HepG2 (cell line): ENCODE measurements at regions not wholly inside any gene's neighbourhood (a gene's known extent, or its start where the extent isn't known, plus 50 kb on each side); places are given as distances from the start of the nearest gene placed in this dataset.
A peak's percentile ranks its signal among the peaks of the same experiment; 100 is the strongest.

Experiments
- ATAC-seq: fragments of 200-7000 bp; cut with Tn5 transposase; 3 replicates; pipeline ENCODE4 v1.9.1; 2020; ENCODE audit warnings: mild to moderate bottlenecking, moderate library complexity
- BruUV-seq: library from RNA; stranded (reverse); fragments of 400-500 nt; replicated peaks from 2 replicates; lab custom pipeline; 2021; lab: Mats Ljungman, UMichigan
- CTCF ChIA-PET: fragments of 300-600 bp; formaldehyde crosslinking; extraction: SDS; loops from one replicate; lab custom pipeline; 2021; ENCODE audit warnings: low total read pairs, inconsistent platforms, low intra/inter-chr PET ratio; lab: Yijun Ruan, JAX
- POLR2A ChIA-PET: fragments of 350-600 bp; sonication (Branson Sonifier 250); formaldehyde crosslinking; loops from one replicate; lab custom pipeline; 2020; ENCODE audit warnings: antibody characterized with exemption, inconsistent platforms; lab: Yijun Ruan, JAX
- DNase-seq: peaks from one replicate; pipeline ENCODE4 v3.0.0-alpha.2; 2015; ENCODE audit warnings: low spot score
- FAIRE-seq: peaks from 3 replicates; lab custom pipeline; 2011; peaks lifted over from hg19 to GRCh38; lab: Jason Lieb, UNC
- H2AFZ ChIP-seq: one replicate; pipeline ENCODE4 v1.6.1; 2011; ENCODE audit warnings: low read length, inconsistent platforms
- H3K27ac ChIP-seq: fragments of 300-600 bp; 3 replicates; pipeline ENCODE4 v1.8.0; 2011; ENCODE audit warnings: mixed run types, mild to moderate bottlenecking, mixed read lengths, low read length, inconsistent platforms; ENCODE audit not compliant: insufficient read depth; ENCODE audit errors: extremely low read length
- H3K27me3 ChIP-seq, 2 experiments: fragments of 200-600 bp in 1 of 2; 2 replicates in 1 of 2; 3 replicates in 1 of 2; pipeline versions ENCODE4 v1.6.0 to v1.8.0; 2011; ENCODE audit warnings: low read length in 2 of 2, mild to moderate bottlenecking in 2 of 2, moderate library complexity in 2 of 2, inconsistent platforms in 1 of 2; ENCODE audit not compliant: insufficient read depth in 2 of 2, control insufficient read depth in 1 of 2
- H3K36me3 ChIP-seq, 2 experiments: fragments of 200-600 bp in 1 of 2; replicated peaks in 1 of 2; 2 replicates in 1 of 2; 3 replicates in 1 of 2; pipeline versions ENCODE4 v1.5.1 to v1.8.0; 2011; ENCODE audit warnings: low read length in 2 of 2, inconsistent platforms in 1 of 2; ENCODE audit not compliant: insufficient read depth in 2 of 2, control insufficient read depth in 1 of 2
- H3K4me1 ChIP-seq: 2 replicates; pipeline ENCODE4 v1.5.1; 2012; ENCODE audit warnings: low read length, inconsistent platforms; ENCODE audit not compliant: insufficient read depth
- H3K4me2 ChIP-seq: 2 replicates; pipeline ENCODE4 v1.6.0; 2011; ENCODE audit warnings: low read depth, low read length, inconsistent platforms
- H3K4me3 ChIP-seq, 3 experiments: fragments of 200-600 bp in 1 of 3; sonication (generic), shearing (Covaris generic) in 1 of 3; replicated peaks in 1 of 3; 2 replicates each; pipeline ENCODE4 v1.5.1; 2011 to 2016; ENCODE audit warnings: low read length in 3 of 3, inconsistent platforms in 2 of 3, low read depth in 2 of 3, mild to moderate bottlenecking in 2 of 3, control low read depth in 1 of 3, mixed read lengths in 1 of 3; ENCODE audit not compliant: insufficient read depth in 1 of 3
- H3K79me2 ChIP-seq: one replicate; pipeline ENCODE4 v1.6.1; 2011; ENCODE audit warnings: low read length, inconsistent platforms; ENCODE audit not compliant: insufficient read depth
- H3K9ac ChIP-seq: 2 replicates; pipeline ENCODE4 v1.6.0; 2011; ENCODE audit warnings: mild to moderate bottlenecking, low read depth, low read length, inconsistent platforms; ENCODE audit not compliant: insufficient read depth
- H3K9me3 ChIP-seq: 2 replicates; pipeline ENCODE4 v1.5.1; 2012; ENCODE audit warnings: mild to moderate bottlenecking, low read length
- H4K20me1 ChIP-seq: 2 replicates; pipeline ENCODE4 v1.6.0; 2011; ENCODE audit warnings: inconsistent platforms, mild to moderate bottlenecking, low read length, moderate library complexity; ENCODE audit not compliant: insufficient read depth
- DNMT3B ChIP-seq: conservative IDR thresholded peaks from 2 replicates; pipeline ENCODE4 v1.6.1; 2016; ENCODE audit warnings: missing biosample characterization, control low read depth
- MYNN ChIP-seq: sonication (generic); formaldehyde crosslinking; IDR thresholded peaks from 2 replicates; pipeline ENCODE4 v1.4.0; 2020; ENCODE audit warnings: mild to moderate bottlenecking, low read depth, missing genetic modification reagents
- NR2F2 ChIP-seq: IDR thresholded peaks from 2 replicates; pipeline ENCODE4 v1.6.1; 2012; ENCODE audit warnings: low read depth, inconsistent platforms, borderline replicate concordance
- ZNF354B ChIP-seq: sonication (generic); formaldehyde crosslinking; IDR thresholded peaks from 2 replicates; pipeline ENCODE4 v1.8.0; 2022; ENCODE audit warnings: mild to moderate bottlenecking, missing genetic modification reagents
- WGBS: methylation state at CpG from one replicate; pipeline ENCODE4 v1.1.6; 2017; ENCODE audit warnings: low lambda C conversion rate; 5-methylcytosine and 5-hydroxymethylcytosine counted together
- in situ Hi-C: cut with HindIII; loops from 2 replicates; pipeline ENCODE4 v1.10.0; 2017; ENCODE audit warnings: low pct_unique_long_range_greater_than_20kb; ENCODE audit not compliant: extremely low pct_ligation_motif_present
- intact Hi-C: fragments of 100-400 bp; cut with micrococcal nuclease; formaldehyde crosslinking; loops from one replicate; pipeline ENCODE4 v1.10.0; 2022; ENCODE audit not compliant: unreplicated experiment
- TF ChIP-seq, protein P1 (sequence below), 2 experiments: sonication (generic) in 1 of 2; formaldehyde crosslinking in 1 of 2; IDR thresholded peaks; 2 replicates each; pipeline versions ENCODE4 v1.5.1 to v1.6.1; 2011 to 2020; ENCODE audit warnings: borderline replicate concordance in 1 of 2, low read depth in 1 of 2, low read length in 1 of 2, mild to moderate bottlenecking in 1 of 2, missing genetic modification reagents in 1 of 2, moderate library complexity in 1 of 2

DNA sequence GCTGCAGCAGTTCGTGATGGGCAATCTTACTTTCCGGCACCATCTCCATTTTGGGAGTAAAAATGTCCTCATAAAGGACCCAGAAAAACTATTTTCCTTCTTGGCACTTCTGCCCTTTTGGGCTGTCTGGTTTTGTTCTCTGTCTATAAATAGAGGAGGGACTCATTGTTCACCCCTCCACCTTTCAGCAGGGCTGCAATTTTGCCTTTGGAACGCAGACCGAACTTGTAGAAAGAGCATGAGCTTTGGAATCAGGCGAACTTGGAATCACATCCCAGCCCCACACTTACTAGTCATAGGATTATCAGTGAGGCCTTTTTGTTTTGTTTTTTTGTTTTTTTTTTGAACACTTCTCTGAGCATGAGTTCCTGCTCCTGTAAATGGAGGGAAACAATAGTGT is 178.1 kb upstream of the IL12B start:
- Histone ChIP-seq H3K4me3 (no peak overlapping the region), H3K4me1 (no peaks in the 10 kb centered on the region), H3K36me3 (no peaks in the 10 kb centered on the region), H3K27me3 (no peaks in the 10 kb centered on the region), H3K27ac (no peak overlapping the region), H3K9me3 (no peaks in the 10 kb centered on the region), H4K20me1 (no peaks in the 10 kb centered on the region), H3K9ac (no peak overlapping the region), H3K4me2 (no peak overlapping the region), H3K79me2 (no peaks in the 10 kb centered on the region), H2AFZ (no peak overlapping the region)
- BruUV-seq = no TSS peak
- FAIRE-seq (no peak), ATAC-seq (no peak), DNase-seq (no peak)
- CTCF ChIA-PET = no interaction called here
- POLR2A ChIA-PET = no interaction called here
- in situ Hi-C loops (no loop called here), intact Hi-C loops (no loop called here)
- TF ChIP-seq DNMT3B (no peak), MYNN (CRISPR knock-in tag) (no peak), NR2F2 (no peak)
- WGBS = 5% methylated on average over 5 of the region's 5 CpGs

DNA sequence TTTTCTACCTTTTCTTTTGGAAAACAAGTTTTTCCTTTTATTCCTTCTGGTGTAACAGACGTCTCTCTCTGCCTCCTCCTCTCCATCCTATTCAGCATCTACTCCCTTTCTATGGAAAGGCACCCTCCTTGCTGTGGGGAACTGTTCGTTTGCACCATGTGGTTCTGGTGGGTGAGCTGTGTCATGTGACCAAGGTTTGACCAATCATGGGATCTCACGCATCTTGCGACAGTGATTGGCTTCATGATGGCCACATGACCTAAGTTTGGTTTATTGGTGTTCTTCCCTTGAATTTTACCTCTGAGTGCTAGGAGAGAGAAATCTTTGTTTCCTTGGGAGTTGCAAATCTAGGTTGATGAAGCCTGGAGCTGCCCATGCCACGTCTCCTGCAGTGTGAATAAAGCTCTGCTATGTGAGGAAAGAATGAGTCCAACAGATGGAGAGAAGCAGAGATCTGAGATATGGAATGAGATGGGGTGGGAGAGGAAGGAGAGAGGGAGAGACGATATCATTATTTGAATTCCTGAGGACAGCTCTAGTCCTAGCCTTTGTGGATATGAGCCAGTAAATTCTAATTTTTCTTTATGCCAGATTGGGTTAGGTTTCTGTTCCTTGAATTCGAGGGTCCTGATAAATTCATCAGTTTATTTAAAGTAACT is 178.8 kb upstream of the IL12B start:
- 34% methylated on average over 7 of the region's 7 CpGs for WGBS
- in situ Hi-C loops (no loop called here), intact Hi-C loops (no loop called here)
- DNase-seq (no peak), FAIRE-seq (no peak), ATAC-seq (no peak)
- H2AFZ ChIP-seq = no peak overlapping the region
- no peak overlapping the region for H3K27ac ChIP-seq
- no peaks in the 10 kb centered on the region for H3K79me2 ChIP-seq
- ChIA-PET CTCF (no interaction called here), POLR2A (no interaction called here)
- TF ChIP-seq, protein P1, sequence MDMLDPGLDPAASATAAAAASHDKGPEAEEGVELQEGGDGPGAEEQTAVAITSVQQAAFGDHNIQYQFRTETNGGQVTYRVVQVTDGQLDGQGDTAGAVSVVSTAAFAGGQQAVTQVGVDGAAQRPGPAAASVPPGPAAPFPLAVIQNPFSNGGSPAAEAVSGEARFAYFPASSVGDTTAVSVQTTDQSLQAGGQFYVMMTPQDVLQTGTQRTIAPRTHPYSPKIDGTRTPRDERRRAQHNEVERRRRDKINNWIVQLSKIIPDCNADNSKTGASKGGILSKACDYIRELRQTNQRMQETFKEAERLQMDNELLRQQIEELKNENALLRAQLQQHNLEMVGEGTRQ (IDR thresholded peaks at IDR 0.05; ENCODE audit: low read depth, low read length) = peak; percentile 23; the same call in 1 of the 2 replicates
- TF ChIP-seq, protein P1 (CRISPR knock-in tag; IDR thresholded peaks at IDR 0.05; ENCODE audit: borderline replicate concordance) = no peak
- no peak for TF ChIP-seq ZNF354B (CRISPR knock-in tag)
- H3K9ac ChIP-seq = no peak overlapping the region
- no peak overlapping the region for H3K4me2 ChIP-seq
- BruUV-seq = no TSS peak
- H3K9me3 ChIP-seq = no peaks in the 10 kb centered on the region
- H4K20me1 ChIP-seq = no peaks in the 10 kb centered on the region
- no peak overlapping the region for H3K4me3 ChIP-seq
- H3K36me3 ChIP-seq = no peaks in the 10 kb centered on the region
- H3K27me3 ChIP-seq = no peaks in the 10 kb centered on the region
- H3K4me1 ChIP-seq = no peaks in the 10 kb centered on the region
